Thyroid gland (tissue), 4 donors: ENCODE measurements at regions not wholly inside any gene's neighbourhood (a gene's known extent, or its start where the extent isn't known, plus 50 kb on each side); places are given as distances from the start of the nearest gene placed in this dataset.

Experiments
- POLR2A ChIP-seq, 2 donors: fragments of 450-650 bp; IDR thresholded peaks; one replicate each; pipeline ENCODE4 v1.6.1; 2017; ENCODE audit warnings: antibody characterized with exemption in 2 of 2, mild to moderate bottlenecking in 2 of 2, moderate library complexity in 1 of 2
- TF ChIP-seq, protein P1 (sequence below), 6 experiments: fragments of 200-600 bp in 3 of 6; fragments of 450-650 bp in 3 of 6; sonication (generic) in 3 of 6; IDR thresholded peaks; one replicate each; pipeline ENCODE4 v1.5.1; 2016 to 2019; ENCODE audit warnings: antibody characterized with exemption in 6 of 6, mild to moderate bottlenecking in 2 of 6, inconsistent platforms in 1 of 6, moderate library complexity in 1 of 6

DNA sequence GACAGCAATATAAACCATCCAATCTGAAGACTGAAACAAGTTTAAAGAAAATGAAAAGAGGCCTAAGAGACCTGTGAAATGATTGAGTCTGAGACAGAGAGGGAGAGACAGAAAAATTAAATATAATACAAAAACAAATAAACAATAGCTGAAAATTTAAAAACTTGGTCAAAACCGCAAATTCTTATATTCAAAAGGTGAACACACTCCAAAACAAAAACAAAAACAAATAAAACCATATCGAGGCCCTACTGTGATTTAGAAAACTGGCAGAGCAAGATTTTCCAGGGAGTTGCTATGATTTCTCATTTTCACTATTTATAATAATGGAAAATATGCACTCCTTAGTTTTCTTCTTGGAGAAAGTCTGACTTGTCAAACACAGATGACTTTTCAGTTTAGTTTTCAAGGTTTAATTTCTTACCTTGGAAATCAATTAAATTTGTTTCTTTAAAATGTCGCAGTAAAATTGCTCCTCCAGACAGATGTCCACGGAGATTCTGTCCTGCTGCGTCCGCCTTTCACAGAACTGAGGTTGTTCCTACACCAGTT lies 1420.3 kb downstream of the UQCRFS1 start:
- TF ChIP-seq, protein P1, sequence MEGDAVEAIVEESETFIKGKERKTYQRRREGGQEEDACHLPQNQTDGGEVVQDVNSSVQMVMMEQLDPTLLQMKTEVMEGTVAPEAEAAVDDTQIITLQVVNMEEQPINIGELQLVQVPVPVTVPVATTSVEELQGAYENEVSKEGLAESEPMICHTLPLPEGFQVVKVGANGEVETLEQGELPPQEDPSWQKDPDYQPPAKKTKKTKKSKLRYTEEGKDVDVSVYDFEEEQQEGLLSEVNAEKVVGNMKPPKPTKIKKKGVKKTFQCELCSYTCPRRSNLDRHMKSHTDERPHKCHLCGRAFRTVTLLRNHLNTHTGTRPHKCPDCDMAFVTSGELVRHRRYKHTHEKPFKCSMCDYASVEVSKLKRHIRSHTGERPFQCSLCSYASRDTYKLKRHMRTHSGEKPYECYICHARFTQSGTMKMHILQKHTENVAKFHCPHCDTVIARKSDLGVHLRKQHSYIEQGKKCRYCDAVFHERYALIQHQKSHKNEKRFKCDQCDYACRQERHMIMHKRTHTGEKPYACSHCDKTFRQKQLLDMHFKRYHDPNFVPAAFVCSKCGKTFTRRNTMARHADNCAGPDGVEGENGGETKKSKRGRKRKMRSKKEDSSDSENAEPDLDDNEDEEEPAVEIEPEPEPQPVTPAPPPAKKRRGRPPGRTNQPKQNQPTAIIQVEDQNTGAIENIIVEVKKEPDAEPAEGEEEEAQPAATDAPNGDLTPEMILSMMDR (IDR thresholded peaks at IDR 0.05): no peak
- TF ChIP-seq POLR2A (IDR thresholded peaks at IDR 0.05): no peak
